B cell (primary cell): ENCODE measurements at regions not wholly inside any gene's neighbourhood (a gene's known extent, or its start where the extent isn't known, plus 50 kb on each side); places are given as distances from the start of the nearest gene placed in this dataset.

ENCODE experiments used
- CTCF ChIP-seq: fragments of 200-600 bp; IDR thresholded peaks from one replicate; pipeline ENCODE4 v1.8.0; 2022; ENCODE audit warnings: antibody characterized with exemption, mild to moderate bottlenecking
- EZH2 ChIP-seq: IDR thresholded peaks from 2 replicates; pipeline ENCODE4 v1.6.1; 2012; ENCODE audit warnings: borderline replicate concordance, low read depth, mild to moderate bottlenecking, moderate library complexity, low read length; ENCODE audit not compliant: insufficient read depth, poor library complexity, severe bottlenecking

- TF ChIP-seq CTCF = no peak
- no peak for TF ChIP-seq EZH2
Measured at GRCh38 chr5:125056671-125057485, 310.4 kb upstream of the ZNF608 start.
